Common myeloid progenitor, CD34-positive (primary cell): ENCODE measurements at regions not wholly inside any gene's neighbourhood (a gene's known extent, or its start where the extent isn't known, plus 50 kb on each side); places are given as distances from the start of the nearest gene placed in this dataset.

ENCODE experiments used
- CTCF ChIA-PET: fragments of 350-600 bp; sonication (Branson Sonifier 250); formaldehyde crosslinking; loops from one replicate; lab custom pipeline; 2021; ENCODE audit warnings: antibody characterized with exemption; lab: Charles Lee
- POLR2A ChIA-PET: fragments of 350-600 bp; sonication (Branson Sonifier 250); formaldehyde crosslinking; loops from one replicate; lab custom pipeline; 2021; ENCODE audit warnings: antibody characterized with exemption; lab: Charles Lee
- DNase-seq, 3 donors: peaks; one replicate each; pipeline versions ENCODE4 v3.0.0 to v3.0.0-alpha.2; 2013
- H3K27ac ChIP-seq, 2 experiments: 1 replicate in 1 of 2; 2 replicates in 1 of 2; pipeline ENCODE4 v1.7.0; 2013; ENCODE audit warnings: inconsistent platforms in 2 of 2, low read length in 2 of 2, mild to moderate bottlenecking in 2 of 2, low read depth in 1 of 2, moderate library complexity in 1 of 2; ENCODE audit not compliant: severe bottlenecking in 2 of 2, insufficient read depth in 1 of 2, poor library complexity in 1 of 2
- H3K27me3 ChIP-seq, 5 experiments: replicated peaks in 2 of 5; 1 replicate in 3 of 5; 2 replicates in 2 of 5; pipeline versions ENCODE4 v1.6.1 to v1.7.0; 2013; ENCODE audit warnings: low read length in 4 of 5, mild to moderate bottlenecking in 2 of 5, moderate library complexity in 2 of 5, inconsistent platforms in 1 of 5; ENCODE audit not compliant: insufficient read depth in 5 of 5, control insufficient read depth in 4 of 5
- H3K36me3 ChIP-seq, 4 experiments: 1 replicate in 2 of 4; 2 replicates in 2 of 4; pipeline versions ENCODE4 v1.6.1 to v1.7.0; 2013; ENCODE audit warnings: low read length in 3 of 4, control low read depth in 1 of 4, mild to moderate bottlenecking in 1 of 4; ENCODE audit not compliant: control insufficient read depth in 4 of 4, insufficient read depth in 4 of 4
- H3K4me1 ChIP-seq, 4 experiments: 1 replicate in 3 of 4; 2 replicates in 1 of 4; pipeline versions ENCODE4 v1.6.1 to v1.7.1; 2013; ENCODE audit warnings: low read length in 3 of 4, mild to moderate bottlenecking in 3 of 4, control low read depth in 1 of 4, inconsistent platforms in 1 of 4, moderate library complexity in 1 of 4; ENCODE audit not compliant: control insufficient read depth in 4 of 4, insufficient read depth in 4 of 4; ENCODE audit errors: control extremely low read depth in 1 of 4
- H3K4me3 ChIP-seq, 7 experiments: 1 replicate in 4 of 7; 2 replicates in 3 of 7; pipeline versions ENCODE4 v1.5.1 to v1.7.0; 2013; ENCODE audit warnings: mild to moderate bottlenecking in 7 of 7, low read length in 6 of 7, moderate library complexity in 6 of 7, inconsistent platforms in 2 of 7, low read depth in 2 of 7, control low read depth in 1 of 7; ENCODE audit not compliant: insufficient read depth in 4 of 7, control insufficient read depth in 1 of 7; ENCODE audit errors: extremely low read depth in 1 of 7
- H3K9me3 ChIP-seq, 5 experiments: 1 replicate in 4 of 5; 2 replicates in 1 of 5; pipeline versions ENCODE4 v1.6.1 to v1.7.1; 2013; ENCODE audit warnings: low read length in 4 of 5, mild to moderate bottlenecking in 2 of 5, inconsistent platforms in 1 of 5, low read depth in 1 of 5, moderate library complexity in 1 of 5; ENCODE audit not compliant: control insufficient read depth in 4 of 5, insufficient read depth in 2 of 5; ENCODE audit errors: control extremely low read depth in 1 of 5
- WGBS: methylation state at CpG from one replicate; pipeline ENCODE4 v1.1.5; 2013; ENCODE audit not compliant: insufficient coverage; 5-methylcytosine and 5-hydroxymethylcytosine counted together

DNA sequence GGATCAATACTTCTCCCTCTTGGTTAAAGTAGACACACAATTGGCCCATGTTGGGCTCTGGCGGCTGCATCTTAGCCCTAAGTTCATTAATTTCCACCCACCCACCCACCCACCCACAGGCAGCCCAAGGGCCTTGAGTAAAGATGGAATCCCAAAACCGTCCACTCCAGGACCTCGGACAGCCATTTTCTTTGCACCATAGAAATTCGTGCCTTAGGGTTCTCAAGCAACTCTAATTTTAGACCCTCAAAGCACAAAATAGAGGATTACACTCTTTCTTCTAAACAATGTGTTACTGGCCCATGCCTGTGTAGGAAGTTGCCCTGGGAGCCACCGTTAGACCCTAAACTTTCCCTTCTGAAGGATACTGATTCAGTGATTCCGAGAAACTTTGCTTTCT lies 568.5 kb downstream of the IRX1 start:
- POLR2A ChIA-PET: no interaction called here
- DNase-seq: no peak
- 100% methylated on average over 4 of the region's 6 CpGs for WGBS
- Histone ChIP-seq H3K36me3 (no peaks in the 10 kb centered on the region), H3K9me3 (no peaks in the 10 kb centered on the region), H3K4me3 (no peak overlapping the region), H3K27me3 (no peaks in the 10 kb centered on the region), H3K27ac (no peak overlapping the region), H3K4me1 (no peaks in the 10 kb centered on the region)
- CTCF ChIA-PET: no interaction called here

GRCh38 chr5:4180703-4181102 lies 585.1 kb downstream of the IRX1 start:
- H3K4me1 ChIP-seq: no peaks in the 10 kb centered on the region
- DNase-seq: no peak
- 98% methylated on average over 5 of the region's 5 CpGs for WGBS
- CTCF ChIA-PET: no interaction called here
- H3K27me3 ChIP-seq: no peaks in the 10 kb centered on the region
- no peaks in the 10 kb centered on the region for H3K36me3 ChIP-seq
- no peak overlapping the region for H3K4me3 ChIP-seq
- no peak overlapping the region for H3K27ac ChIP-seq
- H3K9me3 ChIP-seq: peaks cover 0 to 19% (median 3%) of the 10 kb centered on the region in 5 experiments
- POLR2A ChIA-PET: no interaction called here

- no peak overlapping the region for H3K27ac ChIP-seq
- ChIA-PET CTCF (interaction anchor here (1.0 kb wide), 1 partner anchor 11 kb away, joined by 4 read pairs; no protein-coding TSS in a partner anchor), POLR2A (no interaction called here)
- no peaks in the 10 kb centered on the region for H3K27me3 ChIP-seq
- no peaks in the 10 kb centered on the region for H3K4me1 ChIP-seq
- no peak overlapping the region for H3K4me3 ChIP-seq
- no peak for DNase-seq
- no peaks in the 10 kb centered on the region for H3K36me3 ChIP-seq
- 88% methylated on average over 5 of the region's 5 CpGs for WGBS
- peaks cover 0 to 14% (median 3%) of the 10 kb centered on the region in 5 experiments for H3K9me3 ChIP-seq
Measured at GRCh38 chr5:4182144-4182543, 586.5 kb downstream of the IRX1 start.

- WGBS: 93% methylated on average over 2 of the region's 2 CpGs
- H3K4me1 ChIP-seq: no peaks in the 10 kb centered on the region
- ChIA-PET POLR2A (no interaction called here), CTCF (no interaction called here)
- H3K27me3 ChIP-seq: no peaks in the 10 kb centered on the region
- no peak for DNase-seq
- H3K36me3 ChIP-seq: no peaks in the 10 kb centered on the region
- no peak overlapping the region for H3K4me3 ChIP-seq
- no peak overlapping the region for H3K27ac ChIP-seq
- peaks cover 0 to 14% (median 3%) of the 10 kb centered on the region in 5 experiments for H3K9me3 ChIP-seq
Measured at GRCh38 chr5:4185127-4185526, 589.5 kb downstream of the IRX1 start.

- ChIA-PET POLR2A (no interaction called here), CTCF (no interaction called here)
- H3K27me3 ChIP-seq: no peaks in the 10 kb centered on the region
- no peaks in the 10 kb centered on the region for H3K4me1 ChIP-seq
- 100% methylated on average over 1 of the region's 4 CpGs for WGBS
- H3K36me3 ChIP-seq: no peaks in the 10 kb centered on the region
- no peak overlapping the region for H3K27ac ChIP-seq
- DNase-seq: no peak
- H3K9me3 ChIP-seq: peaks cover 0 to 13% (median 2%) of the 10 kb centered on the region in 5 experiments
- no peak overlapping the region for H3K4me3 ChIP-seq
Measured at GRCh38 chr5:4188704-4189103, 593.1 kb downstream of the IRX1 start.

DNA sequence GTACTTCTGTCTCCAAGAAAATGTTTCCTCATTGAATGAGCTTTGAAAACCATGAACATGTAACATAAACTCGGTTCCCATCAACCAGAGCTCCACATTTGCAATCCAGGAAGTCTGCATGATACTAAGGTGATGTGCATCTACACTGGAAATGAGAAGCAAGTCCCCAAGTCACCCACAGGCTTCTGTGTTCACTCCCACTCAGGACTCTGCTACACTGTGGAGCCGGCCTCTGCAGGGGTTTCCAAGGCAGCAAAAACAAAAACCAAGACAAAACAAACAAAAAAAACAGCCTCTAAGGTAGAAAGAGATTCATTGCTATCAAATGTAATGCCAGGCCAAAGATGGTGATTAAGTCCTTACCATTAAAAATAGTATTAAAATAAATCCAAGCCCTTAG lies 593.7 kb downstream of the IRX1 start:
- H3K9me3 ChIP-seq: peaks cover 0 to 10% (median 2%) of the 10 kb centered on the region in 5 experiments
- ChIA-PET CTCF (no interaction called here), POLR2A (no interaction called here)
- 80% methylated on average over 1 of the region's 2 CpGs for WGBS
- peak; percentile 10 to 86 (median 81) for DNase-seq
- H3K4me1 ChIP-seq: no peaks in the 10 kb centered on the region
- no peak overlapping the region for H3K4me3 ChIP-seq
- H3K27ac ChIP-seq: no peak overlapping the region
- H3K27me3 ChIP-seq: no peaks in the 10 kb centered on the region
- H3K36me3 ChIP-seq: no peaks in the 10 kb centered on the region

DNA sequence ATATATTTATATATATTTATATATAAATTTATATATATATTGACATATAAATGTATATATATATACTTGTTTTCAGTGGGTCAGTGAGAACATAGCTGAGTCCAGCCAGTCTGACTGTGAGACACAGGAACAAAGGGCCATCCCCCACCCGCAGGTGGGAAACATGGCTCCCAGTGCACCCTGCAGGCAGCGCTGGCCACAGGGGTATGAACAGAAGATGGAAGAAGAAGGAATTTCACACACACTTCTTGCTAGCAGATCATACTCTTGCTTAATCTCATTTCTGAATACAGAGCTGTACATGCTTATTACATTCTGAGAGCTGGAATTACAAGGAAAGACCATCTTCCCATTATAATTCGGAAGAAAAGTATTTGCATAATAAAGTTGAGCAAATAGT lies 595.4 kb downstream of the IRX1 start:
- H3K27me3 ChIP-seq: no peaks in the 10 kb centered on the region
- ChIA-PET POLR2A (no interaction called here), CTCF (no interaction called here)
- peak in 2 of 3 donors; percentile 21 to 38 for DNase-seq
- no CpG with 5 or more reads among the region's 3 CpGs for WGBS
- H3K36me3 ChIP-seq: no peaks in the 10 kb centered on the region
- H3K4me3 ChIP-seq: no peak overlapping the region
- H3K27ac ChIP-seq: no peak overlapping the region
- peaks cover 0 to 2% (median 0%) of the 10 kb centered on the region in 4 experiments for H3K4me1 ChIP-seq
- H3K9me3 ChIP-seq: no peaks in the 10 kb centered on the region
